ENCODE measurements at regions not wholly inside any gene's neighbourhood (a gene's known extent, or its start where the extent isn't known, plus 50 kb on each side); places are given as distances from the start of the nearest gene placed in this dataset.

DNA sequence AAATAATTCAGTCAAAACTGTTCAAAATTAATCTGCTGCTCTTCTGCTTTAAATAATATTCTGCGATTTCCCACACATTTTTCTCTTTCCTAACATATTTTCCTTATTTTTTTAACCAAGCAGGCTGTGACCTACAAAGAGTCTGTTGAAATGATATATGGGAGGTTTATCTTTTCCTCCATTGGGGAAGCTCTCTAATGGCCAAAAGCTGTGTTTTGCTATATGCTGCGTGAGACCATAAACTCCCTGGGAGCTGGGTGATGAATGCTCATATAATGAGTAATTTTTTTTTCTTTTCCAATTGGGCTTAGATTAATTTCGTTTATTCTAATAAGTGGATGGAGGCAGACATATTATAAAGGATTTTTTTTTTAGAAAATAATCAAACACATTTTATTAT, 72.2 kb upstream of the MAP2 start:
- H3K9ac ChIP-seq: no peak overlapping the region
- ChIA-PET CTCF (interaction anchor here (1.3 to 2.4 kb wide), 2 partner anchors 17 to 70 kb away, joined by 3 to 14 read pairs; no protein-coding TSS in a partner anchor), POLR2A (no interaction called here)
- WGBS (ENCODE audit: low lambda C conversion rate): 78% methylated on average over 3 of the region's 3 CpGs
- DNase-seq: no peak
- H3K27ac ChIP-seq (ENCODE audit: low read depth in 2 of 2, low read length in 1 of 2): no peak overlapping the region
- no peaks in the 10 kb centered on the region for H3K9me2 ChIP-seq
- H2AFZ ChIP-seq (ENCODE audit: low read depth): no peak overlapping the region
- H3K36me3 ChIP-seq (replicated peaks in 1 of 2; ENCODE audit: control insufficient read depth in 1 of 2, insufficient read depth in 2 of 2, low read length in 1 of 2): no peaks in the 10 kb centered on the region
- no peaks in the 10 kb centered on the region for H3F3A ChIP-seq (replicated peaks; ENCODE audit: insufficient read depth)
- H4K20me1 ChIP-seq (ENCODE audit: insufficient read depth): no peaks in the 10 kb centered on the region
- H3K27me3 ChIP-seq (ENCODE audit: insufficient read depth): no peaks in the 10 kb centered on the region
- no peak overlapping the region for H3K4me2 ChIP-seq
- H3K9me3 ChIP-seq: no peaks in the 10 kb centered on the region
- no peak overlapping the region for H3K4me3 ChIP-seq (ENCODE audit: low read depth in 2 of 2, low read length in 1 of 2)
- TF ChIP-seq EZH2phosphoT487 (IDR thresholded peaks at IDR 0.05; ENCODE audit: borderline replicate concordance, low read depth): no peak
- TF ChIP-seq, protein P1, sequence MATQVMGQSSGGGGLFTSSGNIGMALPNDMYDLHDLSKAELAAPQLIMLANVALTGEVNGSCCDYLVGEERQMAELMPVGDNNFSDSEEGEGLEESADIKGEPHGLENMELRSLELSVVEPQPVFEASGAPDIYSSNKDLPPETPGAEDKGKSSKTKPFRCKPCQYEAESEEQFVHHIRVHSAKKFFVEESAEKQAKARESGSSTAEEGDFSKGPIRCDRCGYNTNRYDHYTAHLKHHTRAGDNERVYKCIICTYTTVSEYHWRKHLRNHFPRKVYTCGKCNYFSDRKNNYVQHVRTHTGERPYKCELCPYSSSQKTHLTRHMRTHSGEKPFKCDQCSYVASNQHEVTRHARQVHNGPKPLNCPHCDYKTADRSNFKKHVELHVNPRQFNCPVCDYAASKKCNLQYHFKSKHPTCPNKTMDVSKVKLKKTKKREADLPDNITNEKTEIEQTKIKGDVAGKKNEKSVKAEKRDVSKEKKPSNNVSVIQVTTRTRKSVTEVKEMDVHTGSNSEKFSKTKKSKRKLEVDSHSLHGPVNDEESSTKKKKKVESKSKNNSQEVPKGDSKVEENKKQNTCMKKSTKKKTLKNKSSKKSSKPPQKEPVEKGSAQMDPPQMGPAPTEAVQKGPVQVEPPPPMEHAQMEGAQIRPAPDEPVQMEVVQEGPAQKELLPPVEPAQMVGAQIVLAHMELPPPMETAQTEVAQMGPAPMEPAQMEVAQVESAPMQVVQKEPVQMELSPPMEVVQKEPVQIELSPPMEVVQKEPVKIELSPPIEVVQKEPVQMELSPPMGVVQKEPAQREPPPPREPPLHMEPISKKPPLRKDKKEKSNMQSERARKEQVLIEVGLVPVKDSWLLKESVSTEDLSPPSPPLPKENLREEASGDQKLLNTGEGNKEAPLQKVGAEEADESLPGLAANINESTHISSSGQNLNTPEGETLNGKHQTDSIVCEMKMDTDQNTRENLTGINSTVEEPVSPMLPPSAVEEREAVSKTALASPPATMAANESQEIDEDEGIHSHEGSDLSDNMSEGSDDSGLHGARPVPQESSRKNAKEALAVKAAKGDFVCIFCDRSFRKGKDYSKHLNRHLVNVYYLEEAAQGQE (IDR thresholded peaks at IDR 0.05; ENCODE audit: low read depth, low read length): no peak
- TF ChIP-seq NFIC (IDR thresholded peaks at IDR 0.05; ENCODE audit: borderline replicate concordance): no peak
- TF ChIP-seq TAF1 (IDR thresholded peaks at IDR 0.05; ENCODE audit: borderline replicate concordance, low read depth, low read length): no peak
- no peak for TF ChIP-seq TEAD4 (IDR thresholded peaks at IDR 0.05; ENCODE audit: borderline replicate concordance, insufficient read depth)
- H3K79me2 ChIP-seq (ENCODE audit: insufficient read depth): no peaks in the 10 kb centered on the region
- H3K4me1 ChIP-seq (ENCODE audit: control insufficient read depth in 1 of 2, insufficient read depth in 2 of 2, low read depth in 1 of 2, low read length in 1 of 2): no peaks in the 10 kb centered on the region; a peak in 2 of 4 replicates

DNA sequence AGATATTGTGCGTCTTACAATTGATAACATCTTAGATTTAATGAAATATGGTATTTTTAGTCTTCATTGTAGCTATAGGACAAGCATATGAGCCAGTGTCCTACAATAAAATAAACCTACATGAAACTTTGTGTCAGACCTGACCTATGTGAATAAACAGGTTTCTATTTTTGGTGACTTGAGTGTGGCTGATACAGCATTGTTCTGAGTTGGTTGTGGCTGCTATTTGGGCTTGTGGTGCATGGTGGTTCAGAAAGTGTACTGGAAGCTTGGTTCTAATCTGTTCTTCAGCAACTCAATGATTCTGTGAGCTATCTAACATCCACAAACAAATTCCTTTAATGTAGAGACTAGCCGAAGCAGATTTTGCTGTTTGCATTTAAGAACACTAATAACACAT, 64.9 kb upstream of the MAP2 start:
- POLR2A ChIA-PET: no interaction called here

More for the DNA sequence above, 64.9 kb upstream of the MAP2 start:
- Histone ChIP-seq H3K4me3 (ENCODE audit: low read depth in 2 of 2, low read length in 1 of 2) (no peak overlapping the region), H3F3A (replicated peaks; ENCODE audit: insufficient read depth) (no peaks in the 10 kb centered on the region), H3K4me1 (ENCODE audit: control insufficient read depth in 1 of 2, insufficient read depth in 2 of 2, low read depth in 1 of 2, low read length in 1 of 2) (no peaks in the 10 kb centered on the region), H3K36me3 (replicated peaks in 1 of 2; ENCODE audit: control insufficient read depth in 1 of 2, insufficient read depth in 2 of 2, low read length in 1 of 2) (no peaks in the 10 kb centered on the region), H3K9ac (no peak overlapping the region), H3K79me2 (ENCODE audit: insufficient read depth) (no peaks in the 10 kb centered on the region; the same call in 1 of the 2 replicates), H4K20me1 (ENCODE audit: insufficient read depth) (no peaks in the 10 kb centered on the region), H3K27me3 (ENCODE audit: insufficient read depth) (no peaks in the 10 kb centered on the region), H3K9me2 (no peaks in the 10 kb centered on the region), H3K27ac (ENCODE audit: low read depth in 2 of 2, low read length in 1 of 2) (no peak overlapping the region), H3K4me2 (no peak overlapping the region), H3K9me3 (no peaks in the 10 kb centered on the region), H2AFZ (ENCODE audit: low read depth) (no peak overlapping the region)
- CTCF ChIA-PET: interaction anchor here (0.6 to 2.1 kb wide), 3 partner anchors 24 to 58 kb away, joined by 3 to 12 read pairs (median 5); no protein-coding TSS in a partner anchor
- TF ChIP-seq, protein P2, sequence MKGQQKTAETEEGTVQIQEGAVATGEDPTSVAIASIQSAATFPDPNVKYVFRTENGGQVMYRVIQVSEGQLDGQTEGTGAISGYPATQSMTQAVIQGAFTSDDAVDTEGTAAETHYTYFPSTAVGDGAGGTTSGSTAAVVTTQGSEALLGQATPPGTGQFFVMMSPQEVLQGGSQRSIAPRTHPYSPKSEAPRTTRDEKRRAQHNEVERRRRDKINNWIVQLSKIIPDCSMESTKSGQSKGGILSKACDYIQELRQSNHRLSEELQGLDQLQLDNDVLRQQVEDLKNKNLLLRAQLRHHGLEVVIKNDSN (IDR thresholded peaks at IDR 0.05; ENCODE audit: borderline replicate concordance, low read depth): no peak
- TF ChIP-seq NFIC (IDR thresholded peaks at IDR 0.05; ENCODE audit: borderline replicate concordance): no peak
- TF ChIP-seq TAF1 (IDR thresholded peaks at IDR 0.05; ENCODE audit: borderline replicate concordance, low read depth, low read length): no peak
- TF ChIP-seq ELF1 (IDR thresholded peaks at IDR 0.05): no peak
- TF ChIP-seq, protein P3, sequence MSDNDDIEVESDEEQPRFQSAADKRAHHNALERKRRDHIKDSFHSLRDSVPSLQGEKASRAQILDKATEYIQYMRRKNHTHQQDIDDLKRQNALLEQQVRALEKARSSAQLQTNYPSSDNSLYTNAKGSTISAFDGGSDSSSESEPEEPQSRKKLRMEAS (IDR thresholded peaks at IDR 0.05; ENCODE audit: low read depth): no peak
- no peak for TF ChIP-seq EP300 (IDR thresholded peaks at IDR 0.05; ENCODE audit: borderline replicate concordance in 1 of 2, low read depth in 1 of 2, low read length in 1 of 2)
- TF ChIP-seq, protein P1 (IDR thresholded peaks at IDR 0.05; ENCODE audit: low read depth, low read length): no peak
- TF ChIP-seq RAD21 (IDR thresholded peaks at IDR 0.05; ENCODE audit: low read length): no peak
- TF ChIP-seq GATA2 (CRISPR knock-in tag; IDR thresholded peaks at IDR 0.05): no peak
- 86% methylated on average over 2 of the region's 2 CpGs for WGBS (ENCODE audit: low lambda C conversion rate)
- no peak for DNase-seq

Data from SK-N-SH (cell line).